Hematopoietic multipotent progenitor cell treated with erythropoietin and hydrocortisone succinate and interleukin-3 and kit ligand, for 8 days (in vitro differentiated cells): ENCODE measurements at regions not wholly inside any gene's neighbourhood (a gene's known extent, or its start where the extent isn't known, plus 50 kb on each side); places are given as distances from the start of the nearest gene placed in this dataset.
"Not testable (repeated sequence)": the region's sequence is repeated elsewhere in the genome, so short reads cannot be mapped to it uniquely, and the experiment has no call there.

Source experiments
- DNase-seq: peaks from one replicate; pipeline ENCODE4 v3.0.0-alpha.2; 2015

GRCh38 chr6:15827496-15828255, 164.8 kb upstream of the DTNBP1 start:
- DNase-seq: peak; percentile 57

GRCh38 chr6:15826814-15827318, 164.0 kb upstream of the DTNBP1 start:
- no peak for DNase-seq

- DNase-seq: no peak
Observed at GRCh38 chr6:15825332-15825930, 162.6 kb upstream of the DTNBP1 start.

- DNase-seq: no peak
Observed at GRCh38 chr6:15824811-15825210, 162.0 kb upstream of the DTNBP1 start.

GRCh38 chr6:15823838-15824414, 161.1 kb upstream of the DTNBP1 start:
- no peak for DNase-seq

- DNase-seq: no peak
Observed at GRCh38 chr6:15822835-15823234, 160.0 kb upstream of the DTNBP1 start.

GRCh38 chr6:15819841-15820240, 157.0 kb upstream of the DTNBP1 start:
- DNase-seq: no peak

GRCh38 chr6:15819226-15819625, 156.4 kb upstream of the DTNBP1 start:
- no peak for DNase-seq

GRCh38 chr6:15818491-15818890, 155.7 kb upstream of the DTNBP1 start:
- DNase-seq: no peak

- DNase-seq: no peak
Observed at GRCh38 chr6:15818044-15818443, 155.2 kb upstream of the DTNBP1 start.

- DNase-seq: no peak
Observed at GRCh38 chr6:15817100-15817499, 154.3 kb upstream of the DTNBP1 start.

GRCh38 chr6:15816661-15817060, 153.8 kb upstream of the DTNBP1 start:
- no peak for DNase-seq

- DNase-seq: not testable (repeated sequence)
Observed at GRCh38 chr6:15813698-15814097, 150.9 kb upstream of the DTNBP1 start.

- no peak for DNase-seq
Observed at GRCh38 chr6:15811107-15811506, 148.3 kb upstream of the DTNBP1 start.

GRCh38 chr6:15810618-15811017, 147.8 kb upstream of the DTNBP1 start:
- no peak for DNase-seq

- DNase-seq: no peak
Observed at GRCh38 chr6:15809367-15809766, 146.5 kb upstream of the DTNBP1 start.

GRCh38 chr6:15804164-15805154, 141.6 kb upstream of the DTNBP1 start:
- no peak for DNase-seq

- DNase-seq: no peak
Observed at GRCh38 chr6:15802466-15802865, 139.6 kb upstream of the DTNBP1 start.

- no peak for DNase-seq
Observed at GRCh38 chr6:15801912-15802311, 139.1 kb upstream of the DTNBP1 start.

GRCh38 chr6:15800841-15801617, 138.2 kb upstream of the DTNBP1 start:
- no peak for DNase-seq

GRCh38 chr6:15798533-15799255, 135.9 kb upstream of the DTNBP1 start:
- no peak for DNase-seq
